K562 (cell line): ENCODE measurements at regions not wholly inside any gene's neighbourhood (a gene's known extent, or its start where the extent isn't known, plus 50 kb on each side); places are given as distances from the start of the nearest gene placed in this dataset.

Experiments used
- ATAC-seq: fragments of 200-7000 bp; cut with Tn5 transposase; 3 replicates; pipeline ENCODE4 v1.9.1; 2020; ENCODE audit warnings: moderate library complexity
- BruUV-seq: library from RNA; stranded (reverse); fragments of 400-500 nt; replicated peaks from 2 replicates; lab custom pipeline; 2021; lab: Mats Ljungman, UMichigan
- CTCF ChIA-PET: fragments of 300-600 bp; formaldehyde crosslinking; extraction: SDS; loops from one replicate; lab custom pipeline; 2021; ENCODE audit warnings: low intra/inter-chr PET ratio; lab: Yijun Ruan, JAX
- POLR2A ChIA-PET: fragments of 300-600, 350-650 bp; sonication (Branson Sonifier 250); formaldehyde crosslinking; extraction: SDS; loops from one replicate; lab custom pipeline; 2021; ENCODE audit warnings: antibody characterized with exemption, inconsistent platforms; lab: Yijun Ruan, JAX
- DNase-seq, 4 experiments: peaks; one replicate each; pipeline versions ENCODE4 v3.0.0 to v3.0.0-alpha.2; 2011 to 2018; ENCODE audit warnings: low spot score in 3 of 4, mixed read lengths in 3 of 4; ENCODE audit errors: extremely low read depth in 1 of 4
- FAIRE-seq: peaks from 2 replicates; lab custom pipeline; 2011; peaks lifted over from hg19 to GRCh38; lab: Jason Lieb, UNC
- H2AFZ ChIP-seq: 2 replicates; pipeline ENCODE4 v1.6.0; 2011; ENCODE audit warnings: low read depth, low read length, control low read depth, inconsistent platforms
- H3K27ac ChIP-seq: fragments of 200-600 bp; 3 replicates; pipeline ENCODE4 v1.8.0; 2011; ENCODE audit warnings: low read depth, mild to moderate bottlenecking, control low read depth, inconsistent platforms, low read length, moderate library complexity, mixed read lengths; ENCODE audit errors: extremely low read depth
- H3K27me3 ChIP-seq, 2 experiments: fragments of 300-600 bp in 1 of 2; 2 replicates in 1 of 2; 3 replicates in 1 of 2; pipeline versions ENCODE4 v1.6.0 to v1.8.0; 2011; ENCODE audit warnings: inconsistent platforms in 2 of 2, low read length in 2 of 2, mild to moderate bottlenecking in 1 of 2, mixed read lengths in 1 of 2, moderate library complexity in 1 of 2; ENCODE audit not compliant: control insufficient read depth in 2 of 2, insufficient read depth in 2 of 2
- H3K36me3 ChIP-seq: fragments of 300-600 bp; 3 replicates; pipeline ENCODE4 v1.8.0; 2011; ENCODE audit warnings: mild to moderate bottlenecking, low read length, inconsistent platforms; ENCODE audit not compliant: control insufficient read depth, insufficient read depth
- H3K4me1 ChIP-seq, 2 experiments: fragments of 200-600 bp in 1 of 2; replicated peaks in 1 of 2; 2 replicates in 1 of 2; 3 replicates in 1 of 2; pipeline versions ENCODE4 v1.5.1 to v1.8.0; 2011; ENCODE audit warnings: inconsistent platforms in 2 of 2, low read length in 2 of 2, mild to moderate bottlenecking in 1 of 2, mixed read lengths in 1 of 2, moderate library complexity in 1 of 2; ENCODE audit not compliant: control insufficient read depth in 2 of 2, insufficient read depth in 2 of 2
- H3K4me2 ChIP-seq: 2 replicates; pipeline ENCODE4 v1.6.1; 2011; ENCODE audit warnings: low read length, control low read depth, inconsistent platforms, mixed read lengths; ENCODE audit not compliant: insufficient read depth
- H3K4me3 ChIP-seq: fragments of 200-600 bp; sonication (generic), shearing (Covaris generic); 2 replicates; pipeline ENCODE4 v1.5.1; 2016; ENCODE audit warnings: control low read depth, inconsistent platforms
- H3K79me2 ChIP-seq: fragments of 200-600 bp; 3 replicates; pipeline ENCODE4 v1.8.0; 2011; ENCODE audit warnings: low read length, inconsistent platforms; ENCODE audit not compliant: control insufficient read depth, insufficient read depth
- H3K9ac ChIP-seq, 2 experiments: 2 replicates each; pipeline versions ENCODE4 v1.6.0 to v1.6.1; 2011; ENCODE audit warnings: low read depth in 2 of 2, low read length in 2 of 2, control low read depth in 1 of 2, inconsistent platforms in 1 of 2, mild to moderate bottlenecking in 1 of 2, mixed read lengths in 1 of 2; ENCODE audit not compliant: insufficient read depth in 1 of 2
- H3K9me1 ChIP-seq: one replicate; pipeline ENCODE4 v1.6.0; 2011; ENCODE audit warnings: inconsistent platforms, mild to moderate bottlenecking, low read length, moderate library complexity; ENCODE audit not compliant: control insufficient read depth, insufficient read depth
- H3K9me3 ChIP-seq: replicated peaks from 2 replicates; pipeline ENCODE4 v1.5.1; 2011; ENCODE audit warnings: low read depth, low read length, inconsistent platforms; ENCODE audit not compliant: control insufficient read depth, insufficient read depth
- H4K20me1 ChIP-seq: replicated peaks from 2 replicates; pipeline ENCODE4 v1.6.1; 2011; ENCODE audit warnings: low read length, inconsistent platforms, mixed read lengths; ENCODE audit not compliant: control insufficient read depth, insufficient read depth
- ARHGAP35 ChIP-seq: fragments of 450-650 bp; IDR thresholded peaks from 2 replicates; pipeline ENCODE4 v1.6.1; 2018; ENCODE audit not compliant: partially characterized antibody
- CBFB ChIP-seq: sonication (generic); formaldehyde crosslinking; IDR thresholded peaks from 2 replicates; pipeline ENCODE4 v1.4.0; 2020; ENCODE audit warnings: mild to moderate bottlenecking, missing genetic modification reagents
- CHCHD3 ChIP-seq: fragments of 250-450 bp; sonication (Bioruptor Pico); IDR thresholded peaks from 2 replicates; pipeline ENCODE4 v2.1.2; 2022; ENCODE audit warnings: mild to moderate bottlenecking
- DIDO1 ChIP-seq: fragments of 450-650 bp; IDR thresholded peaks from 2 replicates; pipeline ENCODE4 v1.6.1; 2016; ENCODE audit warnings: low read depth, missing biosample characterization, missing genetic modification characterization
- ETV1 ChIP-seq: fragments of 450-650 bp; conservative IDR thresholded peaks from 2 replicates; pipeline ENCODE4 v1.6.1; 2016; ENCODE audit warnings: missing genetic modification characterization, control low read depth, low read depth, missing compliant biosample characterization
- MAZ ChIP-seq, 2 experiments: fragments of 450-650 bp in 1 of 2; sonication (generic) in 1 of 2; formaldehyde crosslinking; IDR thresholded peaks in 1 of 2; conservative IDR thresholded peaks in 1 of 2; 2 replicates each; pipeline versions ENCODE4 v1.4.0 to v1.5.0; 2020; ENCODE audit warnings: mild to moderate bottlenecking in 1 of 2, missing genetic modification reagents in 1 of 2
- MCM3 ChIP-seq: fragments of 450-650 bp; IDR thresholded peaks from 2 replicates; pipeline ENCODE4 v1.6.1; 2016
- MLLT1 ChIP-seq, 2 experiments: fragments of 450-650 bp; IDR thresholded peaks; 2 replicates each; pipeline ENCODE4 v1.6.1; 2016
- POLR2AphosphoS2 ChIP-seq: IDR thresholded peaks from 2 replicates; pipeline ENCODE4 v1.6.1; 2012; ENCODE audit warnings: low read length, improper control_type of control experiment
- POLR2B ChIP-seq: fragments of 450-650 bp; IDR thresholded peaks from 2 replicates; pipeline ENCODE4 v1.6.1; 2018; ENCODE audit warnings: low read depth; ENCODE audit not compliant: partially characterized antibody
- RNF2 ChIP-seq: sonication (generic); IDR thresholded peaks from 2 replicates; pipeline ENCODE4 v1.6.1; 2016
- ZFP36 ChIP-seq: fragments of 150-350 bp; IDR thresholded peaks from 2 replicates; pipeline ENCODE4 v1.6.1; 2018; ENCODE audit warnings: low read length, low read depth; ENCODE audit not compliant: partially characterized antibody
- ZNF518B ChIP-seq: fragments of 250-450 bp; sonication (Bioruptor Pico); IDR thresholded peaks from 2 replicates; pipeline ENCODE4 v1.5.0; 2021; ENCODE audit warnings: mild to moderate bottlenecking, moderate library complexity
- WGBS: fragments of 100-300 bp; shearing (Covaris generic); methylation state at CpG from one replicate; pipeline ENCODE4 v1.1.6; 2016; ENCODE audit warnings: low coverage, mixed read lengths; ENCODE audit not compliant: insufficient coverage; ENCODE audit errors: missing lambda C conversion rate; 5-methylcytosine and 5-hydroxymethylcytosine counted together
- in situ Hi-C: fragments of 300-500 bp; cut with MboI; formaldehyde crosslinking; loops from 4 replicates; pipeline ENCODE4 v1.15.0; 2018; ENCODE audit warnings: inconsistent platforms, mixed read lengths
- intact Hi-C: fragments of 100-400 bp; cut with micrococcal nuclease; formaldehyde crosslinking; loops from 2 replicates; pipeline ENCODE4 v1.14.2; 2022
- TF ChIP-seq, protein P1 (sequence below): IDR thresholded peaks from 2 replicates; pipeline ENCODE4 v1.6.1; 2014; ENCODE audit warnings: antibody characterized with exemption
- TF ChIP-seq, protein P2 (sequence below), 2 experiments: fragments of 250-450 bp in 1 of 2; fragments of 450-650 bp in 1 of 2; sonication (Bioruptor Pico) in 1 of 2; IDR thresholded peaks; 2 replicates each; pipeline versions ENCODE4 v1.6.1 to v1.8.0; 2016 to 2021; ENCODE audit warnings: mild to moderate bottlenecking in 2 of 2, moderate library complexity in 2 of 2, missing compliant biosample characterization in 1 of 2, missing genetic modification characterization in 1 of 2

DNA sequence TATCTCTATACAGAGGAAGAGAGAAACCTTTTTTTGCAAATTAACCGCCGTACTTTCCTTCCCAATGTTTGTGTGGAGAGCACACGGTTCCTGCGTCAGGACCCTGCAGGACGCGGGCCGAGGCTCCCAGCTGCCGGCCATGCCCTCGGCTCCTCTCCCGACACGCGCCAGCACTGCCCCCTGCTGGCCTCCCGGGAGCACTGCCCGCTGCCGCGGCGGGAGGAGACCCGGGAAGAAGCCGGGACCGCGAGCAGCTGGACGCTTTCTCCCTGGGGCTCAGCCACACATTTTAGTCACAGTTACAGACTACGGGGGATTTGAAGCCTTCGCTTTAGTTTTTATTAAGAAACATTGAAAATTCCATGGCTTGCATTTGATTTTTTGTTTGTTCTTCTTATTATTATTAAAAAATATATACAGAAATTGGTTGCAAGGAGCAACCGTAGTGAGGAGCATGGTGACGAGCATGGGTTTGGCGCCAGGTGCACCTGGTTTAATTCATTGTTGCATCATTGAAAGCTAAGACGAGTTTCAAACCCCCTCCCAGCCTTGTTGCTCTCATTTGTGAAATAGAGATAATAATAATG is 401.2 kb downstream of the GALR1 start (continued):
- TF ChIP-seq ZFP36 (no peak), RNF2 (no peak), DIDO1 (no peak)
- TF ChIP-seq, protein P1, sequence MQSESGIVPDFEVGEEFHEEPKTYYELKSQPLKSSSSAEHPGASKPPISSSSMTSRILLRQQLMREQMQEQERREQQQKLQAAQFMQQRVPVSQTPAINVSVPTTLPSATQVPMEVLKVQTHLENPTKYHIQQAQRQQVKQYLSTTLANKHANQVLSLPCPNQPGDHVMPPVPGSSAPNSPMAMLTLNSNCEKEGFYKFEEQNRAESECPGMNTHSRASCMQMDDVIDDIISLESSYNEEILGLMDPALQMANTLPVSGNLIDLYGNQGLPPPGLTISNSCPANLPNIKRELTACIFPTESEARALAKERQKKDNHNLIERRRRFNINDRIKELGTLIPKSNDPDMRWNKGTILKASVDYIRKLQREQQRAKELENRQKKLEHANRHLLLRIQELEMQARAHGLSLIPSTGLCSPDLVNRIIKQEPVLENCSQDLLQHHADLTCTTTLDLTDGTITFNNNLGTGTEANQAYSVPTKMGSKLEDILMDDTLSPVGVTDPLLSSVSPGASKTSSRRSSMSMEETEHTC, result no peak
- TF ChIP-seq, protein P2, sequence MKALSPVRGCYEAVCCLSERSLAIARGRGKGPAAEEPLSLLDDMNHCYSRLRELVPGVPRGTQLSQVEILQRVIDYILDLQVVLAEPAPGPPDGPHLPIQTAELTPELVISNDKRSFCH (CRISPR knock-in tag; IDR thresholded peaks at IDR 0.05), result no peak
- TF ChIP-seq, protein P2 (tag; IDR thresholded peaks at IDR 0.05), result no peak

GRCh38 chr18:77651441-77651840 is 401.8 kb downstream of the GALR1 start:
- Histone ChIP-seq H3K9me3 (no peaks in the 10 kb centered on the region), H3K27me3 (no peaks in the 10 kb centered on the region), H3K79me2 (no peaks in the 10 kb centered on the region), H3K4me2 (no peak overlapping the region), H3K27ac (no peak overlapping the region), H2AFZ (no peak overlapping the region), H3K4me1 (no peaks in the 10 kb centered on the region), H3K36me3 (no peaks in the 10 kb centered on the region), H3K9ac (no peak overlapping the region), H3K4me3 (no peak overlapping the region), H4K20me1 (no peaks in the 10 kb centered on the region), H3K9me1 (no peaks in the 10 kb centered on the region)
- FAIRE-seq (no peak), ATAC-seq (no peak), DNase-seq (no peak)
- in situ Hi-C loops (no loop called here), intact Hi-C loops (no loop called here)
- CTCF ChIA-PET, result interaction anchor here (0.7 to 1.3 kb wide), 4 partner anchors 101 to 776 kb away, joined by 3 to 4 read pairs (median 3); no protein-coding TSS in a partner anchor
- no TSS peak for BruUV-seq
- WGBS, result 0% methylated on average over 12 of the region's 13 CpGs
- POLR2A ChIA-PET, result no interaction called here
- TF ChIP-seq MAZ (CRISPR knock-in tag; conservative IDR thresholded peaks at IDR 0.05 in 1 of 2, IDR thresholded peaks at IDR 0.05 in 1 of 2), result no peak
- no peak for TF ChIP-seq ETV1 (tag)
- TF ChIP-seq ZNF518B (CRISPR knock-in tag), result no peak
- no peak for TF ChIP-seq CHCHD3 (CRISPR knock-in tag)
- TF ChIP-seq MCM3, result no peak
- no peak for TF ChIP-seq CBFB (CRISPR knock-in tag)
- TF ChIP-seq ARHGAP35, result no peak
- TF ChIP-seq MLLT1 (IDR thresholded peaks at IDR 0.05), result no peak
- no peak for TF ChIP-seq POLR2AphosphoS2
- TF ChIP-seq POLR2B, result no peak
